Suprapubic skin (tissue), 4 donors: ENCODE measurements at regions not wholly inside any gene's neighbourhood (a gene's known extent, or its start where the extent isn't known, plus 50 kb on each side); places are given as distances from the start of the nearest gene placed in this dataset.

Source experiments
- DNase-seq, 2 donors: peaks; one replicate each; pipeline ENCODE4 v3.0.0-alpha.2; 2019; ENCODE audit warnings: low spot score in 2 of 2
- H3K27ac ChIP-seq: fragments of 200-600 bp; sonication (generic); one replicate; pipeline ENCODE4 v1.5.1; 2019
- H3K27me3 ChIP-seq: fragments of 200-600 bp; sonication (generic); one replicate; pipeline ENCODE4 v1.5.1; 2019
- H3K36me3 ChIP-seq: fragments of 200-600 bp; sonication (generic); one replicate; pipeline ENCODE4 v1.5.1; 2019
- H3K4me1 ChIP-seq: fragments of 200-600 bp; sonication (generic); one replicate; pipeline ENCODE4 v1.5.1; 2019
- H3K4me3 ChIP-seq: fragments of 200-600 bp; sonication (generic); one replicate; pipeline ENCODE4 v1.5.1; 2019; ENCODE audit warnings: mild to moderate bottlenecking
- H3K9me3 ChIP-seq: fragments of 200-600 bp; sonication (generic); one replicate; pipeline ENCODE4 v1.5.1; 2019
- CTCF ChIP-seq, 2 donors: fragments of 200-600 bp in 1 of 2; fragments of 450-650 bp in 1 of 2; sonication (generic) in 1 of 2; IDR thresholded peaks; one replicate each; pipeline ENCODE4 v1.5.1; 2016 to 2019; ENCODE audit warnings: antibody characterized with exemption in 2 of 2, mild to moderate bottlenecking in 1 of 2, moderate library complexity in 1 of 2
- EP300 ChIP-seq: sonication (generic); formaldehyde crosslinking; IDR thresholded peaks from one replicate; pipeline ENCODE4 v1.6.1; 2017; ENCODE audit warnings: antibody characterized with exemption
- POLR2A ChIP-seq, 2 donors: fragments of 450-650 bp; IDR thresholded peaks; one replicate each; pipeline ENCODE4 v1.6.1; 2017; ENCODE audit warnings: antibody characterized with exemption in 2 of 2, mild to moderate bottlenecking in 2 of 2, moderate library complexity in 2 of 2
- POLR2AphosphoS5 ChIP-seq, 3 donors: sonication (generic); formaldehyde crosslinking; IDR thresholded peaks; one replicate each; pipeline ENCODE4 v1.6.1; 2017; ENCODE audit warnings: antibody characterized with exemption in 3 of 3
- WGBS: methylation state at CpG from one replicate; pipeline ENCODE4 v1.1.5; 2018; 5-methylcytosine and 5-hydroxymethylcytosine counted together

- Histone ChIP-seq H3K36me3 (no peaks in the 10 kb centered on the region), H3K9me3 (no peaks in the 10 kb centered on the region), H3K4me3 (no peak overlapping the region)
Measured at GRCh38 chr16:51382940-51383339, 231.9 kb upstream of the SALL1 start.

DNA sequence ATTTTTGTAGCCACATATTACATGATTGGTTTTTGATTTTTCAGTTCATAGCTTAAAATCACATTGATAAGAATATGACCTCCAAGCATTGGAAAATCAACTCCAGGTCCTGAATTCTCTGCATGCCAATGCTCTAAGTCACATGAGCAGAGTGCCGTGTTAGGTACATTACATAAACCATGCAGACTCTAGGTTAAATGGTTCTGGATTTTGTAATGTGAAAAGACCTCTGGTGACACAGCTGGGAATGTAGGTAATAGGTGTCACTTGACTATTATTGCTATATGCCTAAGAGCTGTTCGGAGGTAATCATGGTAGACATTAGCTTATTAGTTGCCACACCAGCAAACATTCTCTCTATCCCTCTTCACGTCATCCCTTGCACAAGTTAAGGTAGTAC is 231.1 kb upstream of the SALL1 start:
- no peak for DNase-seq
- no peak for TF ChIP-seq EP300
- TF ChIP-seq CTCF (IDR thresholded peaks at IDR 0.05), result no peak
- WGBS, result 79% methylated on average over 3 of the region's 3 CpGs

More at GRCh38 chr16:51382940-51383339, 231.9 kb upstream of the SALL1 start:
- 71% methylated on average over 1 of the region's 1 CpG for WGBS
- H3K27me3 ChIP-seq, result no peaks in the 10 kb centered on the region
- DNase-seq, result no peak
- H3K4me1 ChIP-seq, result no peaks in the 10 kb centered on the region
- H3K27ac ChIP-seq, result no peak overlapping the region
- TF ChIP-seq EP300 (no peak), CTCF (IDR thresholded peaks at IDR 0.05) (no peak), POLR2A (IDR thresholded peaks at IDR 0.05) (no peak), POLR2AphosphoS5 (IDR thresholded peaks at IDR 0.05) (no peak)

GRCh38 chr16:51376080-51376479 is 225.0 kb upstream of the SALL1 start:
- WGBS, result 81% methylated on average over 3 of the region's 3 CpGs
- Histone ChIP-seq H3K4me3 (no peak overlapping the region), H3K27me3 (no peaks in the 10 kb centered on the region), H3K27ac (no peak overlapping the region), H3K4me1 (no peaks in the 10 kb centered on the region), H3K36me3 (no peaks in the 10 kb centered on the region), H3K9me3 (no peaks in the 10 kb centered on the region)
- no peak for DNase-seq
- TF ChIP-seq POLR2A (IDR thresholded peaks at IDR 0.05) (no peak), POLR2AphosphoS5 (IDR thresholded peaks at IDR 0.05) (no peak), EP300 (no peak), CTCF (IDR thresholded peaks at IDR 0.05) (no peak)

More for the DNA sequence above, 231.1 kb upstream of the SALL1 start:
- no peak overlapping the region for H3K27ac ChIP-seq
- H3K36me3 ChIP-seq, result no peaks in the 10 kb centered on the region
- H3K4me3 ChIP-seq, result no peak overlapping the region
- no peaks in the 10 kb centered on the region for H3K4me1 ChIP-seq
- no peaks in the 10 kb centered on the region for H3K27me3 ChIP-seq
- no peaks in the 10 kb centered on the region for H3K9me3 ChIP-seq

- DNase-seq, result no peak
- Histone ChIP-seq H3K27me3 (no peaks in the 10 kb centered on the region), H3K27ac (no peak overlapping the region), H3K36me3 (no peaks in the 10 kb centered on the region), H3K4me1 (no peaks in the 10 kb centered on the region), H3K9me3 (no peaks in the 10 kb centered on the region), H3K4me3 (no peak overlapping the region)
- 90% methylated on average over 5 of the region's 5 CpGs for WGBS
- TF ChIP-seq POLR2AphosphoS5 (IDR thresholded peaks at IDR 0.05), result no peak
- TF ChIP-seq EP300, result no peak
- no peak for TF ChIP-seq CTCF (IDR thresholded peaks at IDR 0.05)
- TF ChIP-seq POLR2A (IDR thresholded peaks at IDR 0.05), result no peak
Measured at GRCh38 chr16:51374790-51375189, 223.7 kb upstream of the SALL1 start.

GRCh38 chr16:51374346-51374745 is 223.3 kb upstream of the SALL1 start:
- no peak overlapping the region for H3K27ac ChIP-seq
- TF ChIP-seq POLR2A (IDR thresholded peaks at IDR 0.05), result no peak
- no peak for TF ChIP-seq CTCF (IDR thresholded peaks at IDR 0.05)
- no peak for TF ChIP-seq EP300
- no peak for TF ChIP-seq POLR2AphosphoS5 (IDR thresholded peaks at IDR 0.05)
- H3K4me1 ChIP-seq, result no peaks in the 10 kb centered on the region
- WGBS, result 66% methylated on average over 2 of the region's 2 CpGs
- H3K4me3 ChIP-seq, result no peak overlapping the region
- no peaks in the 10 kb centered on the region for H3K36me3 ChIP-seq
- no peak for DNase-seq
- H3K9me3 ChIP-seq, result no peaks in the 10 kb centered on the region
- H3K27me3 ChIP-seq, result no peaks in the 10 kb centered on the region
